Fibroblast of villous mesenchyme (primary cell): ENCODE measurements at regions not wholly inside any gene's neighbourhood (a gene's known extent, or its start where the extent isn't known, plus 50 kb on each side); places are given as distances from the start of the nearest gene placed in this dataset.
"Not testable (repeated sequence)": the region's sequence is repeated elsewhere in the genome, so short reads cannot be mapped to it uniquely, and the experiment has no call there.

Experiments
- DNase-seq: peaks from one replicate; pipeline ENCODE4 v3.0.0-alpha.2; 2010; ENCODE audit warnings: low read depth
- H3K4me3 ChIP-seq: 2 replicates; pipeline ENCODE4 v1.5.1; 2011; ENCODE audit warnings: low read depth, mild to moderate bottlenecking, low read length
- CTCF ChIP-seq: IDR thresholded peaks from 2 replicates; pipeline ENCODE4 v1.5.1; 2012; ENCODE audit warnings: low read depth, mild to moderate bottlenecking, low read length; ENCODE audit not compliant: insufficient read depth

- TF ChIP-seq CTCF: no peak
- H3K4me3 ChIP-seq: no peak overlapping the region
- no peak for DNase-seq
Measured at GRCh38 chr18:78876868-78877267, 102.8 kb upstream of the SALL3 start.

- no peak for TF ChIP-seq CTCF
- DNase-seq: no peak
- H3K4me3 ChIP-seq: no peak overlapping the region
Measured at GRCh38 chr18:78878335-78878734, 101.3 kb upstream of the SALL3 start.

GRCh38 chr18:78879072-78879883, 100.3 kb upstream of the SALL3 start:
- not testable (repeated sequence) for H3K4me3 ChIP-seq, DNase-seq

GRCh38 chr18:78882585-78882984, 97.0 kb upstream of the SALL3 start:
- H3K4me3 ChIP-seq: no peak overlapping the region
- TF ChIP-seq CTCF: no peak

GRCh38 chr18:78883501-78883900, 96.1 kb upstream of the SALL3 start:
- DNase-seq: no peak

More at GRCh38 chr18:78882585-78882984, 97.0 kb upstream of the SALL3 start:
- no peak for DNase-seq

GRCh38 chr18:78884502-78884901, 95.1 kb upstream of the SALL3 start:
- H3K4me3 ChIP-seq: no peak overlapping the region
- no peak for DNase-seq
- no peak for TF ChIP-seq CTCF

More at GRCh38 chr18:78883501-78883900, 96.1 kb upstream of the SALL3 start:
- TF ChIP-seq CTCF: no peak
- H3K4me3 ChIP-seq: no peak overlapping the region

- no peak for DNase-seq
- no peak for TF ChIP-seq CTCF
- no peak overlapping the region for H3K4me3 ChIP-seq
Measured at GRCh38 chr18:78889250-78889649, 90.4 kb upstream of the SALL3 start.
